ENCODE measurements at regions not wholly inside any gene's neighbourhood (a gene's known extent, or its start where the extent isn't known, plus 50 kb on each side); places are given as distances from the start of the nearest gene placed in this dataset.

DNA sequence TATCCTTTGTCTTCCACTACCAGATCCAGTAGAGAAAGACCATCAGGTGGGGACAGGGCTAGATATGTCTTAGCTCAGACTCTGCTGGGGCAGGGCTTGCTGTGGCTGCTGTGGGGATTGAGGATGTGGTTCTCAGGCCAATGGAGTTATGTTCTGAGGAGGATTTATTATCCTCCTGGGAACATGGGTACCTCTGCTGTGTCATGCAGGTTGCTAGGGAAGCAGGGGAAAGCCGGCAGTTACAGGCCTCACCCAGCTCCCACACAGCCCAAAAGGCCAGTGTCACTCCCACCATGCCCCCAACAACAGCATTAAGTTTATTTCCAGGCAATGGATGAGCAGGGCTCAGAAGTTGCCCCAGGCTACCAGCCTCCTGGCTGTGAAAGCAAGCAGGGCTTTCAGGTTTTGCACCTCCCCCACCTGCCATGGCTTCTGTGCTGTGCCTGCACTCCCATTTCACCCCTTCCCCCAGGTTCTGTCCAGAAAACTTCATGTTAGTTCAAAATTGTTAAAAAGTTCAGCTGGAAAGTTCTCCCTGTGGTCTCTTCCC is 879.9 kb downstream of the ARAP2 start:
- no peak for DNase-seq

DNA sequence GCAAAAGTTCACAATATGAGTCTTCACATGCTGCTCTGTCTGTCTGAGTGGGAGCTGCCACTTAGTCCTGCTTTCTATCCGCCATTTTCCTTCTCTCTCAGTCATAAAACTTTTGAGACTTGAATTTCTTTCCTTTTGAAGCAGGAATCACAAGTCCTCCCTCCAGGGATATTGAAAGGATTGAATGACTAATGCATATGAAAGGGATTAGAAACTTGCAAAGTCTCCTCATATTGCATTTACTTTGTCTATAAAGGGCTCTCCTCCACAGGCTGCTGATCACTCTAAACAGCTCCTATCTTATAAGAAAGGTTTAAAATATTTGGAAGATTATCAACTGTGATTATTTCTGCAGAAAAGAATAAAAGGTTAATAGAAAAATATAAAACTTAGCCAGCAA is 879.1 kb downstream of the ARAP2 start:
- DNase-seq, result no peak

DNA sequence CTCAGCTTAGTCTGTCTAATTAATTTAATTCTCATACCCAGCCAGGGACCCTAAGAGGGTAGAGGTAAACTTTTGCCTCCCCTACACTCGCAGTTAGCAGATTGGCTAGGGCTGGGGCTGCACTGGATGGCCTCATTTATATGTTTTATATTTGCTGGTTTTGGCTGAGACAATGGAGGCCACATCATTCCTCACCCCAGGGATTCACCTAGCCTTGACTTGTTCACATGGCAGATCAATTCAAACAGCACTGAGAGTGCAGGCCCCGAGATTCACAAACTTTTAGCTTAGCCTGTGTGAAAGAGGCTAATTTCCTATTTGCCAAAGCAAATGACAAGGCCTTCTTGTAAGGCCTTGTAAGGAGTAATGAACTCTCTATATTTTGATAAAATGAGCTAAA is 844.4 kb downstream of the ARAP2 start:
- no peak for DNase-seq

DNA sequence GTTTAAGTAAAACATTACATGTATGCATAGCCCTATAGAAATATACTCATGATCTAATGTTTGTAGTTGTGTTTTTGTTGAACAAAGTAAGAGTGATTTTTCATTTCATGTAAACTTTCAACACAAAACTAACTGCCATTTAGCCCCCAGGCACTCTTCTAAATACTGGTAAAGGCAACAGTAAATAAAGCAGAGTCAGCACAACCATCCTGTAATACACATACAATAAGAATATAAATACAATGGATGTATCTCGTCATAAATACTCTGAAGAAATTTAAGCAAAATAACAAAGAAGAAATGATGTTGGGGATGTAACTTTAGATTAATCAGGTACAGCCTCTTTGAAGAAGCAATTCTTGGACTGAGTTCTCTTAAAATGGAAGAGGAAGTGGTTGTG is 821.2 kb downstream of the ARAP2 start:
- DNase-seq, result no peak

DNA sequence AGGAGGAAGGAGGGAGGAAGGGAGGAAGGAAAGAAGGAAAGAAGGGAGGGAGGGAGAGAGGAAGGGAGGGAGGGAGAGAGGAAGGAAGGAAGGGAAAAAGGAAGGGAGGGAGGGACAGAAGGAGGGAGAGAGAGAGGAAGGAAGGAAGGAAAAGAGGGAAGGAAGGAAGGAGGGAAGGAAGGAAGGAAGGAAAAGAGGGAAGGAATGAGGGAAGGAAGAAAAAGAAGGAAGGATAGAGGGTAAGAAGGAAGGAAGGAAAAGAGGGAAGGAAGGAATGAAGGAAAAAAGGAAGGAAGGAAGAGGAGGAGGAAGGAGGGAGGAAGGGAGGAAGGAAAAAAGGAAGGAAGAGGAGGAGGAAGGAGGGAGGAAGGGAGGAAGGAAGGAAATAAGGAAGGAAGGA is 796.8 kb downstream of the ARAP2 start:
- no peak for DNase-seq

DNA sequence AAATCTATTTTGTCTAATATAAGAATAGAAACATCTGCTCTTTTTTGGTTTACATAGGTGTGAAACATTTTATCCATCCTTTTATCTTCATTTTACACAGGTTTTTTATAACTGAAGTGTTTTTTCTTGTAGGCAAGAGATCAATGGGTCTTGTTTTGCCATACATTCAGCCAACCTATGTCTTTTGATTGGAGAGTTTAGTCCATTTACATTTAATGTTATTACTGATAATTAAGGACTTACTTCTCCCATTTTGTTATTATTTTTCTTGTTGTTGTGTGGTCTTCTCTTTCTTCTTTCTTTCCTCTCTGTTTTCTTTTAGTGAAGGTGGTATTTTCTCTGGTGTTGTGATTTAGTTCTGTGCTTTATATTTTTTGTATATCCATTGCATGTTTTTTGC is 785.3 kb downstream of the ARAP2 start:
- DNase-seq, result no peak

DNA sequence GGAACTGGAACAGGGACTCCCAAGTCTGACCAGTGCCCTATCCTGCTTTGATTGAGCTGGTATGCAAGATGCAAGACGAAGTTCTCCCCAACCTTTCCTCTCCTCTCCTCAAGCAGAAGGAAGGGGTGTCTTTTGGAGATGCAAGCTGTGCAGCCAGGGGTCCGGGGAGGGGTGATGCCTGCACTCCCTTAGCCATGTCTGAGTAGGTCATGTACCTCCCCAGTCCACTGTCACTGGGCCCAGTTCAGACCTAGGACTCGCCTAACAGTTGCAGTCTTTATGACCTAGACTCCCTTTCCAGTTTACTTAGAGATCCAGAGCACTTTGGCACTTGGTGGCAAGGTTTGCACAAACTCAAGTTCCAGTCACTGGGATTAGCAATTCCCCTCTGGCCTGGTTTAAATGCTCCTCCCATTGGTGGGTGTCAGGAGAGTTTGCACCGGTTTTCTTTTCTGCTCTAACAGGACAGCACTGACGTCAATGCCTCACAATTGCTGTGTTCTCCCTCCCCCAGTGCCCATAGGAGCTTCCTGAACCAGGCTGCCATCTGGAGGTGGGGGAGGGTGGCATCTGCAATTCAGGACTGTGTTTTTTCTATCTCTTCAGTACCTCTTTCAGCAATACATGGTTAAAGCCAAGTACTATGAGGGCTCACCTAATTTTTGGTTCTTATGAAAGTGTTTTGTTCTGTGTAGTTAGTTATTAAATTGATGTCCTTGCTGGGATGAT is 782.2 kb downstream of the ARAP2 start:
- no peak for DNase-seq

DNA sequence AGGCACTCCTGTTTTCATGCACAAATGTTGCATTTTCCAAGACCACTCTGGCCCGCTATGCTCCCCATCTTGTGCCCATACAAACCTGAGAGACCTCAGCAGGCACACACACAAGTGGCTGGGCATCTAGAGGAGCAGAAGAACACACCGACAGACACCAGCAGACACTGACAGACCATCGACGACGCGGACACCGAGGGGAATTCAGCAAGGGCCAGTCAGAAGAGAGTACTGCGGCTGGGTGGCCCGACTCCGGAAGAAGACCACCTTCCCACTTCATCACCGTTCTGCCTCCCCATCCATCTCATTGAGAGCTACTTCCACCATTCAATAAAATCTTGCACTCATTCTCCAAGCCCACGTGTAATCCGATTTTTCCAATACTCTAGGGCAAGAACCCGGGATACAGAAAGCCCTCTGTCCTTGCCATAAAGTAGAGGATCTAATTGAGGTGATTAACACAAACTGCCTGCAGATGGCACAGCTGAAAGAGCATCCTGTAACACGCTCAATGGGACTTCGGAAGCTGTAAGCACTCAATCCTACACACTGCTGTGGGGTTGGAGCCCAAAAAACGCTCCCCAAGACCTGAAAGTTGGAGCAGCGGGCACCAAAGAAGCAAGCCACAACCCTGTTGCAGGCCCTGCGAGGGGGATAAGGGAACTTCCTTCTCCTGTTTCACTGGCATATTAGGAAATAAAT is 780.9 kb downstream of the ARAP2 start:
- DNase-seq, result no peak

DNA sequence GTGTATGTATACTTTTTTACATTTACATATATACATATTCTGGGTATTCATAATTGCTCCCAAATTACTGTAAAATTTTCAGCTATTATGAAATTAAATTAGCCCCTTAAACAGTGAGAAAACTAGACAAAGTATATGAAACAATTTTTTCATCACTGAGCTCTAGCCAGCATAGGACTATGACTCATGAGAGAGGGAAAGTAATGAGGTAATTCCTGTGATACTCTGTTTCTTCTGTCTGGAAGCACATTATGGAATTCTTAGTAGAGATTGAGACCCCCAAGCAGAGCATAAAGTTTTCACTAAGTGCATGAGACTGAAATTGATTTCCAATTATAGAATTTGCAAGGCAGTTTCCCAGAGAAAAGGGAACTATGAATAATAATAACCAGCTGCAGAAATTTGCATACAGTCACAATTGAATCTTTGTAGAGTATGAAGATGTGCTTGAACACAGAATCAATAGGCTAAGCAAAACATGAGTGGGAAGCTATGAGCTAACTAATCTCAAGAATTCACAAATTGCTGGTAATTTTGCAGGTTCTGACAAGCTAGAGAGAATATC is 779.3 kb downstream of the ARAP2 start:
- DNase-seq, result no peak

DNA sequence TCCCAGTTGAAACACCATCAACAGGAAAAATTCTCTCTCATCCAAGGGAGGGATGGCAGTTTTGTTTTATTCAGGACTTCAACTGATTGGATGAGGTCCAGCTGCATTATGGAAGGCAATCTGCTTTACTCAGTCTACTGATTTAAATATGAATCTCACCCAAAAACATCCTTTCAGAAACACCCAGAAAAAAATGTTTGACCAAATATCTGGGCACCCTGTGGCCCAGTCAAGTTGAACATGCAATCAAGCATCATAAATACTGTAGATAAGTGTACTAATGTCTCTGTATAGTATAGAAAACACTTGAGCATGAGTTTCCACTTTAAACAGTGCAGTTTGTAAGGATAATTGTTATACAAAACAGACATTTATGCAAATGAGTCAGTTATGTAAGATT is 753.2 kb downstream of the ARAP2 start:
- no peak for DNase-seq

DNA sequence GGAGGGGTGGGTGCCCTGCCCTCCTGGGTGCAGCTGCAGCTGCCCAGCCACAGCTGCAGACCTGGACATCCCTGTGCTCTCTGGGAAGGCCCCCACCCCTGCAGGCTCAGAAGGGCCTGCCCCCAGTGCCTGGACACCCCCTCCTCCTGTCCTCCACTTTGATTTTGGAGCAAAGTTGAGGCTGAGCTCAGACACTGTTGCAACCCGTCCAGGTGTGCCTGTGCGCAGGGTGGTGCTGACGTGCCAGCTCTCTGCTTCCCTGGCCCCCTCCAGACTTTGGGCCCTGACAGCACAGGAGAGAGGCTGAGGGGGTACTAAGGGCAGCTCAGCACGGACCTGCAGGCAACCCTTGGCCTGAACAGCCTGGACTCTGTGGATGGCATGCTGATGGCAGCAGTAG is 750.3 kb downstream of the ARAP2 start:
- DNase-seq, result no peak

DNA sequence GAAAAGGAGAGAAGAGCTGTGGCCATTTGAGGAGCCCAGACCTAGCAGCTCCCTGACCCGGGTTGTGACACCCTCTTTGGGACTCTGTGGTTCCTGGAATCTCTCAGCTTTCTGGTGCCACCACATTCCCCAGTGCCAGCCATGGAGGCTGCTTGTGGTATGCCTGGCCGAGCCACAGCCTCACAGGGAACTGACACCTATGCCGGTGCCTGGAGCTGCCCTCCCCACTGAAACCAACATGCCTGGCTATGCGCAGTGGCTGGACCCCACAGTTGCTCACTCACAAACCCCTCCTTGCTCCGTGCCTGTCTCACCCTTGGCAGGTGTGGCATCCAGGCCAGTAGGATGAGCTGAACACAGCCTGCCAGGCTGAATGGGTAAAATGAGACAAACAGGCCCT is 749.4 kb downstream of the ARAP2 start:
- DNase-seq, result no peak

DNA sequence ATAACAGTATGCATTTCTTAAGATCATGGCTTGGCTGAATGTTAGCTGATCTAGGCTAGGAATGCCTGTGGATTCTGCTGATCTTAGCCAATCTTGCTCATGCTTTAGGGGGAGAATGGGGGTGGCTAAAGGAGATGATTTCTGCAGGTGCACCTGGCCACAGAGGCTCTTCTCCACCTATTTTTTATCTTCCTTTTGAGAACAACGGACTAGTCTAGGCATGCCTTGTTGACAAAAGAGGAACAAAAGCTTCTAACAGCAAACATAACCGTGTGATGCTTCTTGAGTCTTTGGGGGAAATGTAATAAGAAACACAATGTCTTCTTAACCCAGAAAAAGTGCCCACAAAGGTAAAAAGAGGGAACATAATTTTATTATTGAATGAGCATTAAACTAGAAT is 743.5 kb downstream of the ARAP2 start:
- no peak for DNase-seq

DNA sequence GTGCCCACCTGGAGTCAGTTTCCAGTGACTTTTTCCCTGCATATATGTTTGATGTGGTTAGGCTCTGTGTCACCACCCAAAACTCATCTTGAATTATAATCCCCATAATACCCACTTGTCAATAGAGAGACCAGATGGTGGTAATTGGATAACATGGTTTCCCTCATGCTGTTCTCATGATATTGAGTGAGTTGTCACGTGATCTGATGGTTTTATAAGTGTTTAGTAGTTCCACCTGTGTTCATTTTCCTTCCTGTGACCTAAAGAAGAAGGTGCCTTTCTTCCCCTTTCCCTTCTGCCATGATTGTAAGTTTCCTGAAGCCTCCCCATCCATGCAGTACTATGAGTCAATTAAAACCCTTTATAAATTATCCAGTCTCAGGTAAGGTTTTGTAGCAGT is 740.9 kb downstream of the ARAP2 start:
- DNase-seq, result no peak

DNA sequence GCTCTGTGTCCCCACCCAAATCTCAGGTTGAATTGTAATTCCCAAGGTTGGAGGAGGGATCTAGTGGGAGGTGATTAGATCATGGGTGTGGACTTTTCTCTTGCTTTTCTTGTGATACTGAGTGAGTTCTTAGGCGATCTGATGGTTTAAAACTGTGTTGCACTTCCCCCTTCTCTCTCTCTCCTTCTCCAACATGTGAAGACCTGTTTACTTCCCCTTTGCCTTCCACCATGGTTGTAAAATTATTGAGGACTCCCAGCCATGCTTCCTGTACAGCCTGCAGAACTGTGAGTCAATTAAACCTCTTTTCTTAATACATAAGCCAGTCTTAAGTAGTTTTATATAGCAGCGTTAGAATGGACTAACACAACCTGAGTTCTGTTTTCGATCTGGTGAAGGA is 738.2 kb downstream of the ARAP2 start:
- DNase-seq, result no peak

DNA sequence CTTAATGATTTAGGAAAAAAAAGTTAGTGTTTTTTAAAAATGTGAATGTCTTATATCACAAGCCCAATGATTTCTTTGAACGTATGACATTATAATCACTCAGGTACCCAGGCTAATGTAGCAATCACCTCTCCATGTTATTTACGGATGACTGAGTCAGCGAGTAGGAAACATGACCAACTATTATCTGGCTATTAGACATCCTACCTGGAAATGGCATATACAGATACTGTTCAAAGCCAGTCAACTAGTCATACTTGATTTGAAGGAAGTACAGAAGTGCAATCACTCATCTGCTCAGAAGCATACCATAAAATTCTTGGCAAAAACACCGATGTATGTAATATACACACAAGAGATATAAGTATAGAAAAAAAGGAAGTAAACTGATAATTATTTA is 732.5 kb downstream of the ARAP2 start:
- DNase-seq, result no peak

DNA sequence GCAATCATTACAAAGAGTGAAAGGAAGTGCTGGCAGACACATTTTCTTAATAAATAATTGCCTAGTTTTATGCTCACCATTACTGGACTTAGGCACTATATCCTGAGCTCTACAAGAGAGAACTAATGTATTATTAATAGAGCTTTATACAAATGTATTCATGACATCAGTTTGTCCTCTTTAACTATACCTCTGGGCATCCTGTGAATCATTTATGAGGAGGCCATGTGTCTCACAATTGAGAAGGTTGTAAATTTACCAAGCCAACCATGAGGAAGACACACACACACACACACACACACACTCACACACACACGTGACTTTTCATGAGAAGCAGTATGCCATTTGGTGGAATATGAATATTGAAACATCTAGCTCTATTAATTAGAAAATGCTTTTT is 728.2 kb downstream of the ARAP2 start:
- DNase-seq, result no peak

DNA sequence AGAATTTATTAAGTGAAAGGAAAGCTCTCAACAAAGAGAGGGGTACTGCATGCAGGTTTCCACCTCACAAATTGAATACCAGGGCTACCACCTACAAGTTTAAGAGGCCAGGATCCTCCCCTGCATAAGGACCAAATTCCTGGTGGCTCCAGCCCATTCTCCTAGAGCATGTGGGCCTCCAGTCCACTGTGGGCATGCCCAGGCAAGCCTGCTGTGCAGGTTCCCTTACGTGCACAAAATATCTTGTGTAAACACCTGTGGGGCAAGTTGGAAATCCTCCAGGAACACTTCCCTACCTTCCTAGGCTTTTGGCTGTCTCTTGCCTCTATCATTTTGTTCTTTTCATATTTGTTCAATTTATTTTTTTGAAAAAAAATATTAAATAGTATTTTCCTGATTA is 724.3 kb downstream of the ARAP2 start:
- no peak for DNase-seq

DNA sequence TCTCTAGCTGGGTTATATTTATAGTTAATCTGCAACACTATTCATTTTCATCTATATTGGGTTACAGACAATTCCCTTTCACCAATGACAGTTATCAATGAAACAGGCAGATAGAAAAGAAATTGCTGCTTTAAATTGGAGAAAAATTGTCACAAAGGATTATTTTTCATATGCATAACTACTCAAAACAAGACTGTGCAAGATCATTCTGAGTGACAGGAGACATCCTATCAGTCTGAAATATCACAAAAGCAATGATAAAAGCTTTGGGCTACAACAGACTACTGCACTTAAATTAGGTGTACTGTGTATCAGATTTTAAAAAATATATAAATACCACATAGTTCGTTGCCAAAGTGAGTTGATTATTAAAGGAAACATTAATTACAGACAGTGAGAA is 722.6 kb downstream of the ARAP2 start:
- no peak for DNase-seq

DNA sequence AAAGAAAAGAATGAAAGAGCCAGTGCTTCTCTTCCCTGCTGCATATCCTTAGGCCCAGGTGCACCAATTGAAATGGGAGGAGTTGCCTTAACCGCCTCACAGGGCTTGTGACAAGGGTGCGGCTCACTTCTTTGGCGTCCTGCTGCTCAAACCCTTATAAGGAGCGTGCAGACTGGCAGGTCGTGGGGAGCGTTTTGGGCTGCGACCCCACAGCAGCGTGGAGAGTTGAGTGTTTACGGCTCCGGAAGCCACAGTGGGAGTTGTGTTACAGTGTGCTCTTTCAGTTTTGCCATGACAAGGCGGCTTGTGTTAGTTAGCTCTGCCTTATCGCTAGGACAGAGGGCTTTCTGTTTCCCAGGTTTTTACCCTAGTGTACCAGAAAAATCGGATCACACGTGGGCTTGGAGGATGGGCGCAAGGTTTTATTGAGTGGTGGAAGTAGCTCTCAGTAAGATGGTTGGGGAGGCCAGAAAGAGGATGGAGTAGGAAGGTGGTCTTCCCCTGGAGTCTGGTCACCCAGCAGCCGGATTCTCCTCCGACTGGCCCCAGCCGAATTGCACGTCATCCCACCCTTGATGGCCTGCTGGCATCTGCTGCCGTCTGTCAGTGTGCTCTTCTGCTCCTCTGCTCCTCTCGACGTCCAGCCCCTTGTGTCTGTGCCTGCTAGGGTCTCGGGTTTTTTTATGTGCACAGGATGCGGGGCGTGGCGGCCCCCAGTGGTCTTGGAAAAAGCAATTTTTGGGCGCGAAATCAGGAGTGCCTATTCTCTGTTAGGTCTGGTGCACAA is 718.9 kb downstream of the ARAP2 start:
- no peak for DNase-seq

DNA sequence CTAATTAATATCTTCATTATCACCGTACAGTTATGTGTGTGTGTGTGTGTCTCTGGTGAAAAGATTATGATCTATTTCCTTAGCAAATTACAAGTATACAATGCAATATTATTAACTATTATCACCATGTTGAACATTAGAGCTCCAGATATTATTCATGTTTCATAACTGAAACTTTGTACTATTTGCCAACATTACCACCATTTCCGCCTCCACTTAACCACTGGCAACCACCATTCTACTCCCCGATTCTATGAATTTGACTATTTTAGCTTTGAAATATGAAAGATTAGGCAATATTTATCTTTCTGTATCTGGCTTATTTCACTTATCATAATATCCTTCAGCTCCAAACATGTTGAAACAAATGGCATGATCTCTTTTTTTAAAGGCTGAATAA is 717.9 kb downstream of the ARAP2 start:
- no peak for DNase-seq

DNA sequence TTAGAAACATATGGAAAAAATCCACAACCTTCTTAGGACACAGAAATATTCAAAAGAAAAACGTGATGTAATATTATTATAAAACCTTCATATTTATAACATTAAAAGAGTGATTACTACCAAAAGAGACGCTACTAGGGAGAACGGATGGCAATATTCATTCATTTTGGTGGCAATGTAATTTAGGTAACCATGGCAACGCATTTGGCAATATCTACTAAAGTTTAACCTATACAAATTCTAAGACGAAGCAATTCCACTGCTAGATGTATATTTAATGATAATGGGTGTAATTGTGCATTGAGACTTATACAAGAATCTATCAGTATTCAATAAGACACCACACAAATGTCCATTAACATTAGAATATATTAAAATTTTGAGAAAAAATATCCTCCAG is 709.4 kb downstream of the ARAP2 start:
- DNase-seq, result no peak

DNA sequence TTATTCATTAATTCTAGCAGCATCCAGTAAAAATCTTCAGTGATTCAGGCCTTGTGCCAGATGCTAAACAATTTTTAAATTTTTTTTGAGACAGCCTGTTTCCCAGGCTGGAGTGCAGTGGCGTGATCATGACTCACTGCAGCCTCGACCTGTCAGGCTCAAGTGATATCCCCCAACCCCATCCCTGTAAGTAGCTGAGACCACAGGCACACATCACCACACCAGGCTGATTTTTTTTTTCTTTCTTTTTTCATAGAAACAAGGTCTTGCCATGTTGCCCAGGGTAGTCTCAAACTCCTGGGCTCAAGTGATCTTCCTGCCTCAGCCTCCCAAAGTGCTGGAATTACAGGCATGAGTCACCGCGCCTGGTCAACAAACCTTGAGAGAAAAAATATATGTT is 705.5 kb downstream of the ARAP2 start:
- DNase-seq, result no peak
